Ammon's horn (tissue), 1 donor: ENCODE measurements at regions not wholly inside any gene's neighbourhood (a gene's known extent, or its start where the extent isn't known, plus 50 kb on each side); places are given as distances from the start of the nearest gene placed in this dataset.
"Not testable (repeated sequence)": the region's sequence is repeated elsewhere in the genome, so short reads cannot be mapped to it uniquely, and the experiment has no call there.

Source experiments
- DNase-seq: peaks from one replicate; pipeline ENCODE4 v3.0.0-alpha.2; 2016; ENCODE audit warnings: low spot score

- DNase-seq, result not testable (repeated sequence)
These were observed 176.8 kb upstream of the PLGLB1 start for GRCh38 chr2:87198422-87198821.

DNA sequence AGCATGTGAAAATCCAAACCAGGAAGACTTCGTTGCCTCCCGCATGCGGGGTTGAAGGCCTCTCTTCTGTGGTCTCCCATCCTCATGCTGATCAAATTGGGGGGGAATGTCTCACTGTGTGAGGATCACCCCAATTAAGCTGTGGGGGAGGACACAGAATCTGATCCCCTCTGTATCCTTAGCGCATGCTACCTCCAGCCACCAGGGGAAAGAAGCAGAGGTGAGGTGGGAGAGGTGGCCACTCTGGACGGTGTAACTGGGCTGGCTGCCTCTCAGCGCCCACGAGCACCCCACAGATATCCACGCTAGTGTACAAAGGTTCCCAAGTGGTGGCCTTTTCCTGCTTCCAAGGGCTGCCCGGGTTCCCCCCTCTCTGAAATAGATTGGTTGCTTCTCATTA lies 177.6 kb upstream of the PLGLB1 start:
- DNase-seq, result not testable (repeated sequence)

GRCh38 chr2:87204569-87205147 lies 183.0 kb upstream of the PLGLB1 start:
- DNase-seq, result not testable (repeated sequence)

DNA sequence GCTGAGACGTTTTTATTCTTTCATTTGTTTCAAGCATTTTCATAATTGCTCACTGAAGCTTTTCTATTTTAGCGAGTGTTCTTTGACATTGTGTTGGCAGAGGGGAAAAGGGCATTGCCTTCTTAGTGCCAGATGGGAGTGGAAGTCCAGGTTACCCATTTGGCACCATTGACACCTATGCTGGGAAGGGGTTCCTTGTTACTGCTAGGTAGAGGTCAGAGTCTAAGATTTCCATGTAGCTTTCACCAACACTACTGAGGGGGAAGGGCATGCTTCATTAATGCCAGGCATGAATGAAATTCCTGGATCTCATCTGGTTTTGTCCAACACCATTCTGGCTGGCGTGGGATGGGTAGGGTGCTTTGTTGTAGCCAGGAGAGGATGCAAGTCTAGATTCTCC lies 191.3 kb upstream of the PLGLB1 start:
- not testable (repeated sequence) for DNase-seq

- not testable (repeated sequence) for DNase-seq
These were observed 195.4 kb upstream of the PLGLB1 start for GRCh38 chr2:87217005-87217404.

DNA sequence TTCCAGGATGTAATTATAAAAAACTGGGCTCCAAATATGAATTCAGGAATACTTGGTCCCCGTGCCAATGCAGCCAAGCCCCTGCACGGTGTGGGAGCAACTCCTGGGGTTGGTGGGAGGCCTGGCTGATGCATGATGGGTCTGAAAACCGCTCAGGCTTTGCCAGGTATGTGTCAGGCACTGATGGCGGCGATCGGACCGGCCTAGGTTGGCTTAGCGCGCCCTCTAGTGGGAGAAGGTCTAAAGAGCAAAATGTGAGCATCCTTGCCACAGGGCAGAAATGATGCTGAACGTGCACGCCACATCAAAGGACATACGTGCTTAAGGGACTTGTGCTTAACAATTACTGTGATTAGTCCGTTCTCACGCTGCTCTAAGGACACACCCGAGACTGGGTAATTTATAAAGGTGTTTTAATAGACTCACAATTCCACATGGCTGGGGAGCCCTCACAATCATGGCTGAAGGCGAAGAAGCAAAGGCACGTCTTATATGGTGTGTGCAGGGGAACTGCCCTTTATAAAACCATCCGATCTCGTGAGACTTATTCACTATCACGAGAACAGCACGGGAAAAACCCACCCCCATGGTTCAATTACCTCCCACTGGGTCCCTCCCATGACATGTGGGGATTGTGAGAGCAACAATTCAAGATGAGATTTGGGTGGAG lies 196.2 kb upstream of the PLGLB1 start:
- not testable (repeated sequence) for DNase-seq

- DNase-seq, result not testable (repeated sequence)
These were observed 199.0 kb upstream of the PLGLB1 start for GRCh38 chr2:87220651-87221050.

- DNase-seq, result not testable (repeated sequence)
These were observed 200.5 kb upstream of the PLGLB1 start for GRCh38 chr2:87222131-87222530.

DNA sequence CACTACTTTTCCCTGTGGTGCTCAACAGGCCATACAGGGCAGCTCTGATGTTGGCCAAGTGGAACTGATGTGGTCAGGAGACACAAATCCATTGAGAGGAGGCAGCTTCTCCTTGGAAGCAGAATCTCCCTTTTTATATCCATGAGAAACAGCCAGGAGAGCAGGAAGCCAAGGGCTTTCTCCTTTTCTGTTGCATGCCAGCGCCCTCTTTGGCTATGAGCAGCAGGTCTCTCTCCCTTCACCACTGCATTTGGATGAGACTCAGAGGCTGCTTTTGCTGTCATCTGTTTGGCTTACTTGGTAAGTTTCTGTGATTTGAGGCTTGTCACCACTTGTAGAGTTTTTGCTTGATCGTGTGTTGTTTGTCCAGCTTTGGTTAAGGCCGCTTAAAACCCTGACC lies 202.2 kb upstream of the PLGLB1 start:
- DNase-seq, result not testable (repeated sequence)

- not testable (repeated sequence) for DNase-seq
These were observed 207.5 kb upstream of the PLGLB1 start for GRCh38 chr2:87229091-87229689.

DNA sequence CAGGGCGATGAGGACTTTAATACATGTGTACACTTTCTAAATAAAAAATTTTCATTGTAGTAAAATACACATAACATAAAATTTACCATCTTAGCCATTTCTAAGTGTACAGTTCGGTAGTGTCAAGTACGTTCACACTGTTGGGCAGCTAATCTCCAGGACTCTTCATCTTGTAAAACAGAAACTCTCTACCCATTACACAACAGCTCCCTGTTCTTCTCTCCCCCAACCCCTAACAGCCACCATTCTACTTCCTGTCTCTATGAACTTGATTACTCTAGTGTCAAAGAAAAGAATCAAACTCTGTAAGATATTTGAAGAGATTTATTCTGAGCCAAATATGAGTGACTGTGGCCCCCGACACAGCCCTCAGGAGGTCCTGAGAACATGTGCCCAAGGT lies 208.3 kb upstream of the PLGLB1 start:
- DNase-seq, result not testable (repeated sequence)

DNA sequence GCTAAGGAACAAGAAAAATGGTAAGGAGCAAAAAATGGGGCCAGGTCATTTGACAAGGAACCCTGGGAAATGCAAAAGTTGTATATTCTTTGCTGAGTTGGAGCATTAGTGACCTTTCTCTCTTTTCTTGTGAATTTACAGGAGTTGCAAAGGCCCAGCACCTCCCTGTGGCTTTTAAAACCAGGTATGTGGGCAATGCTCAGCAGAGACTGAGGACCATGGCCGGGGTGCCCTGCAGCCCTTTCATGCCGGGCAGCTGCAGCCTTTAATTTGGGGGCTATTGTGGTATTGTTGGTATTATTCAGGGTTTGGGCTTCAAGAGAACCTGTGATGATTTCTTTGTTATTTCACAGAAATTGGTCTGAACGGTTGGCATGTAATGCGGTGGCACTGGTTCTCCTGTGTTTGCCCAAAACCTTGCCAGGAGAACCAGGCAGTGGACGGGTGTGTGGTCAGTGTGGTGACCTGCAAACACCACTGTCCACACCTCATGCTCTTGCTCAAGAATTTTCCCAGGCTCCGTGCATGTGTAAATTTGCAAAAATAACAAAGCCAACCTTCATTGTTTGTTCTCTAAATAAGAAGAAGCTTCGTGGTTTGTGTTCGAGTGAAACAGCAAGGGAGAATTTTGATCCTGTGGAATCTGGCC lies 213.8 kb upstream of the PLGLB1 start:
- DNase-seq, result not testable (repeated sequence)

- DNase-seq, result not testable (repeated sequence)
These were observed 216.1 kb upstream of the PLGLB1 start for GRCh38 chr2:87237570-87238336.

DNA sequence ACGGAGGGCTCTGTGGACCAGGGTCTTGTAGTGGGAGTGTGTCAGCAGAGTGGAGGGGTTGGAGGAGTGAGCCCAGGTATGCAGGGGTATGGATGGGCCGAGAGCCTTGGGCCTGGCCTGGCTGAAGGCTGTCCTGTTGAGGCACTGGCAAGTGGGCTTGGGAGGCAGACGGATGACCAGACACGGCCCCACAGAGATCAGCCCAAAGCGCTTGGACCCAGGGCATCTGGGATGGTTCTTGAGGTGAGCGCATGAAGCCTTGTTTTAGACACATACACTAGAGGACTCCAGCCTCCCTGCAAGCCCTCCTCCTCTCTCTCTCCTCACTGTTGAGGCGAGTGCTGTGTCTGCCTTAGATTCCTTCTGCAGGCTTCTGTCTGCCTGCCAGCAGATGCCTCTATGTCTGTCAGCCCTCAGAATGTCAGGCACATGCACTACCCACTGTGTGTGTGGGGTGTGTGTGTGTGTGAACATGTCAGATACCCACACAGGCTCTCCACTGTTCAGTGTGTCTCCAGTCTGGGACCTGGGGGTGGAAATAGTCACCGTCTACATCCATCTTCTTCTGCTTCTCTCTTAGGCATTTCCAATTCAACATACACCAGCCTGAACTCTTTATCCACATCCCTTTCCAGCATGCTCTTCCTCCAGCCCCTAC lies 218.0 kb upstream of the PLGLB1 start:
- not testable (repeated sequence) for DNase-seq

GRCh38 chr2:87246066-87246717 lies 224.5 kb upstream of the PLGLB1 start:
- DNase-seq, result not testable (repeated sequence)

GRCh38 chr2:87252046-87252445 lies 230.4 kb upstream of the PLGLB1 start:
- not testable (repeated sequence) for DNase-seq

DNA sequence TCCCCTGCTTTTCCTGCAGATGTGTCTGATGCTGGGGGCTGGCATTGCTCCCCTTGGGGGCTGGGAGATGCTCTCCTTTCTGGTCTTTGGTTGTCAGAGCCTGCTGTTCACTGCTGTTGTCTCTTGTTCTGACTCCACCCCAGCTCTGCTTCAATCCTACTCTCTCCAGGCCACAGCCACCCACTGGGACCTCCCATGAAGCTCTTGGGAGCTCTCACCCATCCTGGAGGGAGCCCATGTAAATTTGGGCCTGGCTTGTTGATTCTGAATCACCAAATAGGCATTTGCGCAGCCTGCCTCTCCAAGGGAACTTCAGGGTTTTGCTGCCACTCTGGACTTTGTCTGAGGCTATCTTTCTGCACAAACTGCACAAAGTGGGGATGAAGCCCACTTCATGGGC lies 232.9 kb upstream of the PLGLB1 start:
- not testable (repeated sequence) for DNase-seq

GRCh38 chr2:87255410-87255809 lies 233.8 kb upstream of the PLGLB1 start:
- DNase-seq, result not testable (repeated sequence)

DNA sequence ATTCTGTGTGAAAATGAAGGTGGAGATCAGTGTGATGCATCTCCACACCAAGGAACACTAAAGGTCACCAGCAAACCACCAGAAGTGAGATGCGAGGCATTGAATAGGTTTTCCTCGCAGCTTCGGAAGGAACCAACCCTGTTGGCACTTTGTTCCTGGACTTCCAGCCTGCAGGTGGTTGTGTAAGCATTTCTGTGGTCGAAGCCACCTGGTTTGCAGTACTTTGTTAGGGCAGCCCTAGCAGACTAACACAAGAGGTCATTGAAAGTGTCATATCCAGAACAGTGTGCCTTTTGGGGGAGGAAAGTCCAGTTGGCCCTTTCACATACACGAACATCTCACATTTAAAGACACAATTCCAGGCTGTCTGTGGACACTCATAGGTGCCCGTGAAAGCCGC lies 237.2 kb upstream of the PLGLB1 start:
- DNase-seq, result not testable (repeated sequence)

DNA sequence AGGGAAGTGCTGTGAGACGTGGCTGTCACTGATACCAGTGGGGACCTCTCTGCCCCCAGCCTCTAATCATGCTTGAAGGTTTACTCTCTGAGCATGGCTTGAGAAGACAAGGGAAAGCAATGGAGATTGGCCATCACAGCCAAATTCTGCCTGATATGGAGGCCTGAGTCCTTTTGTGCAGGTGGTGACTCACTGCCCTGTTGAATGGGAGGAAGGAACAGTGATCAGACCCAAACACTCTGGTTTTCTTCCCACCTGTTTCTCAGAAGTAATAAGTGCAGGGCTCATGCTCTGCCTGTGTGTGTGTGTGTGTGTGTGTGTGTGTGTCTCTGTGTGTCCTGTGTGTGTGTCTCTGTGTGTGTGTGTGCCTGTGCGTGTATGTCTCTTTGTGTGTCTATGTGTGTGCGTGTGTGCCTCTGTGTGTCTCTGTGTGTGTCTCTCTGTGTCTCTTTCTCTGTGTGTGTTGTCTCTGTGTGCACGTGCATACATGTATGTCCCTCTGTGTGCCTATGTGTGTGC lies 240.6 kb upstream of the PLGLB1 start:
- not testable (repeated sequence) for DNase-seq
